ENCODE measurements at regions not wholly inside any gene's neighbourhood (a gene's known extent, or its start where the extent isn't known, plus 50 kb on each side); places are given as distances from the start of the nearest gene placed in this dataset.

DNA sequence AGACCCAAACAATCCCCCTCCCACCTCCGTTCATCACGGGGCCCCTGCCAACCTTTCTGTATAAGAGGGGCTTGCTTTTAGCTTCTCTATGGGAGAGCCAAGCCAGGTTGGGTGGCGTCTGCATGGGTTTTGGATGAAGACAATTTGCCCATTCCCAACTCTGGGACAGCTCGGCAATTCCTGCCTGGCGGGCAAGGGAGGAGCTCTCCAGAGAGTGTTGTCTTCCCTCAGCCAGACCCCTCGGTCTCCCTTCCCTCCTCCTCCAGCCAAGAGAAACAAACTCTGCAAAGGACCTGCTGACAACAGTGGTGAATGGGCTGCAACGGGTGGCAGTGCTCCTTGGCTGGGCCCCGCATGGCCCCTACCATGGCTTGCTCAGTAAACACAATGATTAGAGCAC lies 267.2 kb upstream of the HDAC4 start:
- ChIA-PET POLR2A (no interaction called here), CTCF (no interaction called here)
- TF ChIP-seq, protein P1, sequence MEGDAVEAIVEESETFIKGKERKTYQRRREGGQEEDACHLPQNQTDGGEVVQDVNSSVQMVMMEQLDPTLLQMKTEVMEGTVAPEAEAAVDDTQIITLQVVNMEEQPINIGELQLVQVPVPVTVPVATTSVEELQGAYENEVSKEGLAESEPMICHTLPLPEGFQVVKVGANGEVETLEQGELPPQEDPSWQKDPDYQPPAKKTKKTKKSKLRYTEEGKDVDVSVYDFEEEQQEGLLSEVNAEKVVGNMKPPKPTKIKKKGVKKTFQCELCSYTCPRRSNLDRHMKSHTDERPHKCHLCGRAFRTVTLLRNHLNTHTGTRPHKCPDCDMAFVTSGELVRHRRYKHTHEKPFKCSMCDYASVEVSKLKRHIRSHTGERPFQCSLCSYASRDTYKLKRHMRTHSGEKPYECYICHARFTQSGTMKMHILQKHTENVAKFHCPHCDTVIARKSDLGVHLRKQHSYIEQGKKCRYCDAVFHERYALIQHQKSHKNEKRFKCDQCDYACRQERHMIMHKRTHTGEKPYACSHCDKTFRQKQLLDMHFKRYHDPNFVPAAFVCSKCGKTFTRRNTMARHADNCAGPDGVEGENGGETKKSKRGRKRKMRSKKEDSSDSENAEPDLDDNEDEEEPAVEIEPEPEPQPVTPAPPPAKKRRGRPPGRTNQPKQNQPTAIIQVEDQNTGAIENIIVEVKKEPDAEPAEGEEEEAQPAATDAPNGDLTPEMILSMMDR (IDR thresholded peaks at IDR 0.05; ENCODE audit: control extremely low read depth, extremely low read depth, low read depth, missing control alignments), result no peak
- no peak for DNase-seq (ENCODE audit: extremely low spot score)

DNA sequence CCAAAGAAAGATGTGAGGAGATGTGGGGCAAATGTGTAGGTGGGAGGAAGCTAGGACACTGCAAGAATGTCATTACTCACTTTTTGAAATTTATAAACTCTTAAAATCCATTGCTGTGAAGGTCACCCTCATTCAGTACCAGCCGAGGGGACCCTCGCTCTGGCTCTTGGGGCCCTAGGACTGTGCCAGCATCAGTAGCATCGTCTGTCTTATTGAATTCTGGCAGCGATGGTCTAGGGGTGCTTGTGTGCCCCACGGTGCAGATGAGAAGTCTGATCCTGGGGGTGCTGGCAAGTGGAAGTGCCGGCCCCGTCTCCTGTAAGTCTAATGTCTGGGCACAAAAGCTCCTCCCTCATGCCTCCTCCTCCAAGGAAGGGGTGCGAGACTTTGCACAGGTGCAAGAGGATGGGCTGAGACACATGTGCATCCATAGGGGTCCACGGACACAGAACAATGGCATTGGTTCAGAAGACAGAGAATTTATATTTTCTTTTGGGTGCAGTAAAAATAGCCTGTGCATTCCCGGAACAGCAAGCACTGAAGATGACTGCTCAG lies 266.7 kb upstream of the HDAC4 start:
- DNase-seq (ENCODE audit: extremely low spot score), result no peak
- POLR2A ChIA-PET, result no interaction called here
- TF ChIP-seq, protein P1 (IDR thresholded peaks at IDR 0.05; ENCODE audit: control extremely low read depth, extremely low read depth, low read depth, missing control alignments), result no peak
- CTCF ChIA-PET, result no interaction called here

DNA sequence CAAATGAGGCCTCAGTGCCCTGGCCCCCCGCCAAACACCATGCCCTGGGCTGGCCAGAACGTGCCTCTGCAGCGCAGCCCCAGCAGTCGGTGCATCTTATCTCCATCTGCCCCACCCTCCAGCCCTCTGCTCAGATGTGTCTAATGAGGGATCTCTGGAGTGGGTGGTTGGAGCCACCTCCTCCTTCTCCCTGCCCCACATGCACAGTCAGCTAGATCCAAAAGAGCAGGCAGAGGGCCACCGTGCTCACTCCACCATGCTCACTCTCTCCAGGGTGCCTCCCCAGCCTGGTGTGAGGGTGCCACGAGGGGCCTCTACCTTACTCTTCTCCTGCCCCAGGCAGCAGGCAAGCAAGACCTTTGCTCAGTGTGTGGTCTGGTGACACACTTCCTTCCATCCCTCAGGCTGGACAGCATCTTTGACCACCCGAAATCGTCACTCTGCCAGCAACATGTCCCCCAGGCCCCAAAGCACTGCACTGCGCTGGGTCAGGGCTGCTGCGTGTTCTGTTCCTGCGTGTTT lies 266.1 kb upstream of the HDAC4 start:
- TF ChIP-seq, protein P1 (IDR thresholded peaks at IDR 0.05; ENCODE audit: control extremely low read depth, extremely low read depth, low read depth, missing control alignments), result no peak
- DNase-seq (ENCODE audit: extremely low spot score), result no peak
- ChIA-PET CTCF (no interaction called here), POLR2A (no interaction called here)

DNA sequence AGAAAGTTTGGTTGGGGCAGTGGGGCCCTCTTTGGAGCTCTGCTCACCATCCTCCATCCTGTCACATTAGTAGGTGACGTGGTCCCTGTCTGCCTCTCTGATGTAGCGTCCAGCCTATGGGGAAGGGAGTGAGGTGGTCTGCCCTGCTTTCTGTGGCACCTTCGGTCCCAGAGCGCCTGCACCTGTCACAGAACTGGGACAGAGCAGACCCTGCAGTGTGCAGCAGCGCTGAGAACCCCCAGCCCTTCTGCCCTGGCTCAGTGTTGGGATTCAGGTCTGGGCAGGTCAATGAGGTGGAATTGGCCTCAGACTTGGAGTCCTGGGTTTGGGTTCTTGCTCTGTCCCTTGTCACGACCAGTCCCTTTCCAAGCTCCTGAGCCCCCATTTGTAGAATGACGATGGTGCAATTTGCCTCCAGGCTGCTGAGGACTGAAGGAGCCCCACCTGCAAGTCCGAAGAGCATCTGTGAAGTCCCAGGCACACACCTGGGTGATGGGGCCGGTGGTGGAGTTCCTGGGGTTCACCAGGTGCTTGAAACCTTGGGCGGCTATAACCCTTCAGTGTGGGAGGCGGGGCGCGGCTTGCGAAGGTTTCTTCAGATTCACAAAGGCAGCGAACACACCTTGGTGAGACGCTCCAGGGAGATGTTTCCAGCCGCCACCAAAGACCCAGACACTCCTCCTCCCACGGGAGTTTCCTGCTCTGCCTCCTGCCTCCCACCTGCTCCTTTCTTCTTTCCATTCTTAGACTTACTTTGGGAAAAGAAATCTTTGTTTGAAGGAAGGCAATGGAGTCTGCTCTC lies 265.4 kb upstream of the HDAC4 start:
- POLR2A ChIA-PET, result no interaction called here
- DNase-seq (ENCODE audit: extremely low spot score), result no peak
- CTCF ChIA-PET, result no interaction called here
- TF ChIP-seq, protein P1 (IDR thresholded peaks at IDR 0.05; ENCODE audit: control extremely low read depth, extremely low read depth, low read depth, missing control alignments), result no peak

DNA sequence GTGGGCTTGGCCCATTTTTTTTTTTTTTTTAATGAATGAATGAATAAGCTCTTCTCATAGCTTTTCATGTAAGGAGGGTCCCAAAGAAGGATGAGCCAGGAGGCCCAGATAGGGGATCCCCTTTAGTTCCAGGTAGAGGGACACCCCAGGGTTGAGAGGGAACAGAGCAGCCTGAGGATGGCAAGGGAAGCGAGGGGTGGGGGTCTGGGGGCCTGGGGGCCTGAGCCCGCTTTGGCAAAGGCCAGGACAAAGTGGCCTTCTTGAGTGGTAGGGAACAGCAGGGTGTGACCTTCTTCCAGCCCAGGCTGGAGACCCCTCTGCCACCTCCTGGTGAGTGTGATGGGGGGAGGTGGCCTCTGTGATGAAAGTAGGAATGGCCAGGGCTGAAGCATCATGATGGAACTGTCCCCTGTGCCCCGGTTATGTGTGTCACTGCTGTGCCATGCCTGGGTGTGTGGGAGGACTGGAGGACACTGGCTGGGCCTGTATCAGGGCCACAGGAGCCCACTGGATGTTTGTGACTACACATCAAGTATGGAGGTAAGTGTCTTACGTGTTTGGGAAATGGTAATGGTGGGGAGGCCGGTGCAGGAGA lies 263.5 kb upstream of the HDAC4 start:
- TF ChIP-seq, protein P1 (IDR thresholded peaks at IDR 0.05; ENCODE audit: control extremely low read depth, extremely low read depth, low read depth, missing control alignments), result no peak
- DNase-seq (ENCODE audit: extremely low spot score), result no peak
- POLR2A ChIA-PET, result no interaction called here
- CTCF ChIA-PET, result no interaction called here

DNA sequence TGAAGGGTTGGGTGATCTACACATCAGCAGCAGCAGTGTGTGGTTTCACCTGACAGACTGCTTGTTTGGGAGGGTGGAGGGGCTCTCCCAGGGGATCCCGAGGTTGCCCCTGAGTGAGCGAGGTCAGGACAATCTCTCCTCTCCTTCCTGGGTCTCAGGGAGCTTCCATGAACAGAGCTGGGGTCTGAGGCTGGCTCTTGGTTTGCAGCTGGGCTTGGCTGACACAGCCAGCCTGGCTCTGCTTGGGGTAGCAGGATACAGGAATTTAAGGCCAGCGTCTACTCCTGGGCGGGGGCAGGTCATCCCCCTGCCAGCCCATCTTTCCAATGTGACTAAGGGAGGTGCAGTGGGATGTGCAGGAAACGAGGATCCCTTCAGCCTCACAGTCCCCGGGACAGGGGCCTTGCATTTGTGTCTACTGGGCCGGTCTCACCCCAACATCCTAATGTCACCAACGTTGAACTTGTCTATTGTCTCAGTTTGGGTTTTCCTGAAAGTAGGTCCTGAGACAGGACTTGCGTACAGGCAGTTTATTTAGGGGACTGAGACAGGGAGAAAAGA lies 262.6 kb upstream of the HDAC4 start:
- ChIA-PET POLR2A (no interaction called here), CTCF (no interaction called here)
- TF ChIP-seq, protein P1 (IDR thresholded peaks at IDR 0.05; ENCODE audit: control extremely low read depth, extremely low read depth, low read depth, missing control alignments), result no peak
- no peak for DNase-seq (ENCODE audit: extremely low spot score)

Measured in GM10248 (cell line).